ENCODE measurements at regions not wholly inside any gene's neighbourhood (a gene's known extent, or its start where the extent isn't known, plus 50 kb on each side); places are given as distances from the start of the nearest gene placed in this dataset.

DNA sequence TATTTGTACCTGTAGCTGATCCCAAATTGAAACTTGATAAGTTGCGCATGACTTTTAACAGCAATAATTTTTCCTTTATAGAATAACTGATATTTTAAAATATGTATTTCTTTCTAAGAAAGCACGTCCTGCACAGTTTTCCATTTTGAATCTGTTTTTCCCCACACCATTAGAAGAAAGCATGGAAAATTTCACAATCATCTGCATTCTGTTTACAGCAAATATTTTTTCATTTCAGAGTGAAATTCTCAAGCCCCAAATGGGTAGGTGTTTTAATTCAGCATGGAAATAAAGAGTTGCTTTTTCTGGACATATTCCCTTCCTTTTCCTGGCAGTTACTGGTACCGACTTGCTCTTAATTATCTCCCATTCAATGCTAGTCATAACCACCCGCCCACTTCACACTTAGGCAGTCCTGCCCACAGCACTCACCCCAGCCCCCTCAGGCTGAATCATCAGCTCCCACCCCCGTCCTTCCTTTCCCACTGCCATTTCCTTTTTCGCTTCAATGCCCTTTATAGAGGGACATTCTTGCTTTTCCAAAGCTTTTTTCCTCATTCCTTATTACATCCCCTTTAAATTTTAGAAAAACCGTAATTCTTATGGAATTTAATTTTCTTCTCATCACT, 89.2 kb upstream of the GLS start:
- H3K4me2 ChIP-seq (ENCODE audit: low read length) = no peak overlapping the region
- peaks cover 6% of the 10 kb centered on the region; the same call in 1 of the 2 replicates for H3K4me1 ChIP-seq (ENCODE audit: low read length)
- TF ChIP-seq, protein P1, sequence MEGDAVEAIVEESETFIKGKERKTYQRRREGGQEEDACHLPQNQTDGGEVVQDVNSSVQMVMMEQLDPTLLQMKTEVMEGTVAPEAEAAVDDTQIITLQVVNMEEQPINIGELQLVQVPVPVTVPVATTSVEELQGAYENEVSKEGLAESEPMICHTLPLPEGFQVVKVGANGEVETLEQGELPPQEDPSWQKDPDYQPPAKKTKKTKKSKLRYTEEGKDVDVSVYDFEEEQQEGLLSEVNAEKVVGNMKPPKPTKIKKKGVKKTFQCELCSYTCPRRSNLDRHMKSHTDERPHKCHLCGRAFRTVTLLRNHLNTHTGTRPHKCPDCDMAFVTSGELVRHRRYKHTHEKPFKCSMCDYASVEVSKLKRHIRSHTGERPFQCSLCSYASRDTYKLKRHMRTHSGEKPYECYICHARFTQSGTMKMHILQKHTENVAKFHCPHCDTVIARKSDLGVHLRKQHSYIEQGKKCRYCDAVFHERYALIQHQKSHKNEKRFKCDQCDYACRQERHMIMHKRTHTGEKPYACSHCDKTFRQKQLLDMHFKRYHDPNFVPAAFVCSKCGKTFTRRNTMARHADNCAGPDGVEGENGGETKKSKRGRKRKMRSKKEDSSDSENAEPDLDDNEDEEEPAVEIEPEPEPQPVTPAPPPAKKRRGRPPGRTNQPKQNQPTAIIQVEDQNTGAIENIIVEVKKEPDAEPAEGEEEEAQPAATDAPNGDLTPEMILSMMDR (IDR thresholded peaks at IDR 0.05; ENCODE audit: low read depth, low read length) = no peak
- no peak for TF ChIP-seq EZH2phosphoT487 (IDR thresholded peaks at IDR 0.05; ENCODE audit: low read depth)
- no peak overlapping the region for H2AFZ ChIP-seq (ENCODE audit: low read depth, low read length)
- H3K27me3 ChIP-seq (ENCODE audit: low read depth, low read length) = peaks cover 12% of the 10 kb centered on the region; the same call in 1 of the 2 replicates
- H3K27ac ChIP-seq (ENCODE audit: low read length) = no peak overlapping the region
- H3K4me3 ChIP-seq (ENCODE audit: low read length) = no peak overlapping the region
- no peaks in the 10 kb centered on the region for H4K20me1 ChIP-seq (ENCODE audit: insufficient read depth, low read length)
- no peak overlapping the region for H3K9ac ChIP-seq (ENCODE audit: low read length)
- H3K79me2 ChIP-seq (ENCODE audit: low read length) = no peaks in the 10 kb centered on the region
- H3K9me3 ChIP-seq (ENCODE audit: insufficient read depth, low read length) = no peaks in the 10 kb centered on the region
- no peaks in the 10 kb centered on the region for H3K36me3 ChIP-seq (replicated peaks; ENCODE audit: low read depth, low read length)

- Histone ChIP-seq H3K27ac (ENCODE audit: low read length) (no peak overlapping the region), H3K9me3 (ENCODE audit: insufficient read depth, low read length) (no peaks in the 10 kb centered on the region), H3K9ac (ENCODE audit: low read length) (no peak overlapping the region), H3K79me2 (ENCODE audit: low read length) (no peaks in the 10 kb centered on the region), H3K27me3 (ENCODE audit: low read depth, low read length) (peaks cover 12% of the 10 kb centered on the region; the same call in 1 of the 2 replicates), H4K20me1 (ENCODE audit: insufficient read depth, low read length) (no peaks in the 10 kb centered on the region), H3K4me1 (ENCODE audit: low read length) (peaks cover 6% of the 10 kb centered on the region; the same call in 1 of the 2 replicates), H3K4me3 (ENCODE audit: low read length) (no peak overlapping the region), H3K36me3 (replicated peaks; ENCODE audit: low read depth, low read length) (no peaks in the 10 kb centered on the region), H2AFZ (ENCODE audit: low read depth, low read length) (no peak overlapping the region), H3K4me2 (ENCODE audit: low read length) (no peak overlapping the region)
- TF ChIP-seq, protein P1 (IDR thresholded peaks at IDR 0.05; ENCODE audit: low read depth, low read length) = no peak
- TF ChIP-seq EZH2phosphoT487 (IDR thresholded peaks at IDR 0.05; ENCODE audit: low read depth) = no peak
These were observed 88.5 kb upstream of the GLS start for GRCh38 chr2:190791976-190792575.

- no peak overlapping the region for H2AFZ ChIP-seq (ENCODE audit: low read depth, low read length)
- H4K20me1 ChIP-seq (ENCODE audit: insufficient read depth, low read length) = no peaks in the 10 kb centered on the region
- no peak for TF ChIP-seq EZH2phosphoT487 (IDR thresholded peaks at IDR 0.05; ENCODE audit: low read depth)
- TF ChIP-seq, protein P1 (IDR thresholded peaks at IDR 0.05; ENCODE audit: low read depth, low read length) = no peak
- H3K9me3 ChIP-seq (ENCODE audit: insufficient read depth, low read length) = no peaks in the 10 kb centered on the region
- no peak overlapping the region for H3K4me3 ChIP-seq (ENCODE audit: low read length)
- H3K27ac ChIP-seq (ENCODE audit: low read length) = no peak overlapping the region
- no peaks in the 10 kb centered on the region for H3K79me2 ChIP-seq (ENCODE audit: low read length)
- H3K27me3 ChIP-seq (ENCODE audit: low read depth, low read length) = peaks cover 12% of the 10 kb centered on the region; the same call in 1 of the 2 replicates
- H3K4me1 ChIP-seq (ENCODE audit: low read length) = peaks cover 6% of the 10 kb centered on the region; the same call in 1 of the 2 replicates
- H3K4me2 ChIP-seq (ENCODE audit: low read length) = no peak overlapping the region
- no peak overlapping the region for H3K9ac ChIP-seq (ENCODE audit: low read length)
- no peaks in the 10 kb centered on the region for H3K36me3 ChIP-seq (replicated peaks; ENCODE audit: low read depth, low read length)
These were observed 87.4 kb upstream of the GLS start for GRCh38 chr2:190792956-190793888.

DNA sequence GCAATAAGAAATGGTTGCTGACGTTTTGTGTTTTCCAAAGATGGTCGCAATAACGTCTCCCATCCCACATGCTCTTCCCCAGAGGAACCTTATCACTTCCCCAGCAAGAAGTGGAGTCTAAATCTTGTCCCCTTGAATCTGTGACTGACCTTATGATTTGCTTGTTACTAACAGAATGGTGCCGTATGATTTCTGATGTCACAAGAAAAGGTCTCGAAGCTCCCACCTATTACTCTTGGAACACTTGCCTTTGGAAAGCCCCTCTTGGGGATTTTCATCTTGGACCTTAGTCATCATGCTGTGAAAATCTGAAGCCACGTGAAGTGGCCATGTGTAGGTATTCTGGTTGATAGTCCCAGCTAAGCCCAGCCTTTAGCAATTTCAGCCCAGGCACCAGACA, 86.2 kb upstream of the GLS start:
- H3K27me3 ChIP-seq (ENCODE audit: low read depth, low read length) = peaks cover 12% of the 10 kb centered on the region; the same call in 1 of the 2 replicates
- H4K20me1 ChIP-seq (ENCODE audit: insufficient read depth, low read length) = no peaks in the 10 kb centered on the region
- H3K4me1 ChIP-seq (ENCODE audit: low read length) = peaks cover 6% of the 10 kb centered on the region; the same call in 1 of the 2 replicates
- H3K36me3 ChIP-seq (replicated peaks; ENCODE audit: low read depth, low read length) = no peaks in the 10 kb centered on the region
- no peaks in the 10 kb centered on the region for H3K79me2 ChIP-seq (ENCODE audit: low read length)
- no peak overlapping the region for H3K4me3 ChIP-seq (ENCODE audit: low read length)
- H3K27ac ChIP-seq (ENCODE audit: low read length) = no peak overlapping the region
- no peak overlapping the region for H3K9ac ChIP-seq (ENCODE audit: low read length)
- TF ChIP-seq EZH2phosphoT487 (IDR thresholded peaks at IDR 0.05; ENCODE audit: low read depth) = no peak
- TF ChIP-seq, protein P1 (IDR thresholded peaks at IDR 0.05; ENCODE audit: low read depth, low read length) = no peak
- no peak overlapping the region for H3K4me2 ChIP-seq (ENCODE audit: low read length)
- no peaks in the 10 kb centered on the region for H3K9me3 ChIP-seq (ENCODE audit: insufficient read depth, low read length)
- no peak overlapping the region for H2AFZ ChIP-seq (ENCODE audit: low read depth, low read length)
